ENCODE measurements at regions not wholly inside any gene's neighbourhood (a gene's known extent, or its start where the extent isn't known, plus 50 kb on each side); places are given as distances from the start of the nearest gene placed in this dataset.

GRCh38 chr19:57002195-57002601, 117.6 kb upstream of the USP29 start:
- no peak for TF ChIP-seq POLR2A (IDR thresholded peaks at IDR 0.05)
- TF ChIP-seq, protein P1, sequence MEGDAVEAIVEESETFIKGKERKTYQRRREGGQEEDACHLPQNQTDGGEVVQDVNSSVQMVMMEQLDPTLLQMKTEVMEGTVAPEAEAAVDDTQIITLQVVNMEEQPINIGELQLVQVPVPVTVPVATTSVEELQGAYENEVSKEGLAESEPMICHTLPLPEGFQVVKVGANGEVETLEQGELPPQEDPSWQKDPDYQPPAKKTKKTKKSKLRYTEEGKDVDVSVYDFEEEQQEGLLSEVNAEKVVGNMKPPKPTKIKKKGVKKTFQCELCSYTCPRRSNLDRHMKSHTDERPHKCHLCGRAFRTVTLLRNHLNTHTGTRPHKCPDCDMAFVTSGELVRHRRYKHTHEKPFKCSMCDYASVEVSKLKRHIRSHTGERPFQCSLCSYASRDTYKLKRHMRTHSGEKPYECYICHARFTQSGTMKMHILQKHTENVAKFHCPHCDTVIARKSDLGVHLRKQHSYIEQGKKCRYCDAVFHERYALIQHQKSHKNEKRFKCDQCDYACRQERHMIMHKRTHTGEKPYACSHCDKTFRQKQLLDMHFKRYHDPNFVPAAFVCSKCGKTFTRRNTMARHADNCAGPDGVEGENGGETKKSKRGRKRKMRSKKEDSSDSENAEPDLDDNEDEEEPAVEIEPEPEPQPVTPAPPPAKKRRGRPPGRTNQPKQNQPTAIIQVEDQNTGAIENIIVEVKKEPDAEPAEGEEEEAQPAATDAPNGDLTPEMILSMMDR (IDR thresholded peaks at IDR 0.05): no peak
